CD8-positive, alpha-beta memory T cell (primary cell): ENCODE measurements at regions not wholly inside any gene's neighbourhood (a gene's known extent, or its start where the extent isn't known, plus 50 kb on each side); places are given as distances from the start of the nearest gene placed in this dataset.

Source experiments
- CTCF ChIA-PET: fragments of 350-600 bp; sonication (Branson Sonifier 250); formaldehyde crosslinking; loops from one replicate; lab custom pipeline; 2021; ENCODE audit warnings: antibody characterized with exemption; lab: Charles Lee
- POLR2A ChIA-PET: fragments of 350-600 bp; sonication (Branson Sonifier 250); formaldehyde crosslinking; loops from one replicate; lab custom pipeline; 2021; ENCODE audit warnings: antibody characterized with exemption; lab: Charles Lee
- DNase-seq, 5 donors: peaks; one replicate each; pipeline versions ENCODE4 v3.0.0 to v3.0.0-alpha.2; 2020 to 2022; ENCODE audit warnings: mixed read lengths in 1 of 5
- H3K27ac ChIP-seq: one replicate; pipeline ENCODE4 v1.7.0; 2013; ENCODE audit warnings: low read depth, mild to moderate bottlenecking, low read length, moderate library complexity
- H3K27me3 ChIP-seq: 2 replicates; pipeline ENCODE4 v1.7.0; 2013; ENCODE audit warnings: low read length, mild to moderate bottlenecking; ENCODE audit not compliant: insufficient read depth, poor library complexity, severe bottlenecking
- H3K36me3 ChIP-seq: 2 replicates; pipeline ENCODE4 v1.7.0; 2013; ENCODE audit warnings: mild to moderate bottlenecking, low read length, moderate library complexity; ENCODE audit not compliant: insufficient read depth
- H3K4me1 ChIP-seq: 2 replicates; pipeline ENCODE4 v1.7.0; 2013; ENCODE audit warnings: mild to moderate bottlenecking, low read length, moderate library complexity; ENCODE audit not compliant: insufficient read depth
- H3K4me3 ChIP-seq: 2 replicates; pipeline ENCODE4 v1.7.0; 2013; ENCODE audit warnings: mild to moderate bottlenecking, low read length
- H3K9me3 ChIP-seq: 2 replicates; pipeline ENCODE4 v1.7.0; 2013; ENCODE audit warnings: mild to moderate bottlenecking, low read length
- H3K27ac Mint-ChIP-seq, 8 donors: one replicate each; pipeline ENCODE4 v1.8.0; 2020 to 2021; ENCODE audit warnings: mixed read lengths in 8 of 8, mild to moderate bottlenecking in 6 of 8, inconsistent platforms in 3 of 8, moderate library complexity in 3 of 8
- H3K27me3 Mint-ChIP-seq, 2 donors: one replicate each; pipeline ENCODE4 v1.8.0; 2020 to 2021; ENCODE audit warnings: mixed read lengths in 2 of 2, mild to moderate bottlenecking in 1 of 2, moderate library complexity in 1 of 2
- H3K36me3 Mint-ChIP-seq, 3 donors: one replicate each; pipeline ENCODE4 v1.8.0; 2020 to 2021; ENCODE audit warnings: mixed read lengths in 3 of 3, inconsistent platforms in 1 of 3, mild to moderate bottlenecking in 1 of 3
- H3K4me1 Mint-ChIP-seq, 3 donors: one replicate each; pipeline ENCODE4 v1.8.0; 2020 to 2021; ENCODE audit warnings: mixed read lengths in 3 of 3, inconsistent platforms in 1 of 3, mild to moderate bottlenecking in 1 of 3
- H3K4me3 Mint-ChIP-seq, 7 donors: one replicate each; pipeline ENCODE4 v1.8.0; 2020 to 2021; ENCODE audit warnings: mixed read lengths in 7 of 7, mild to moderate bottlenecking in 6 of 7, moderate library complexity in 4 of 7, inconsistent platforms in 2 of 7
- H3K9me3 Mint-ChIP-seq, 5 donors: one replicate each; pipeline ENCODE4 v1.8.0; 2020 to 2022; ENCODE audit warnings: mixed read lengths in 5 of 5, mild to moderate bottlenecking in 3 of 5, moderate library complexity in 2 of 5, inconsistent platforms in 1 of 5

DNA sequence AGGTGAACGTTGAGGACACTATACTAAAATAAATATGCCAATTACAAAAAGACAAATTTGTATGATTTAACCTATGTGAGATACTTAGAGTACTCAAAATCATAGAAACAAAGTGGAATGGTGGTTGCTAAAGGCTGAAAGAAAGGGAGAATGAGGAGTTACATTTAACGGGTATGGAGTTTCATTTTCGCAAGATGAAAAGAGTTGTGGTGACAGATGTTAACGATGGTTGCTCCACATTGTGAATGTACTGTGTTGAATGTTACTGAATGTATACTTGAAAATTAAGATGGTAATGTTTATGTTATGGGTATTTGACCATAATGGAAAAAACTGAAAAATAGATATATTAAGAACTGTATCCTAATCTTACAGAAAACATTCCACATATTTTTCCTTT is 51.3 kb upstream of the MOCS2 start:
- no peak overlapping the region for H3K27ac ChIP-seq
- Mint-ChIP-seq H3K27ac (no peak overlapping the region), H3K4me3 (no peak overlapping the region), H3K36me3 (no peaks in the 10 kb centered on the region), H3K4me1 (peaks cover 0 to 4% (median 2%) of the 10 kb centered on the region in 3 donors), H3K27me3 (peaks cover 8 to 30% of the 10 kb centered on the region in 2 donors), H3K9me3 (no peaks in the 10 kb centered on the region)
- no peak overlapping the region for H3K4me3 ChIP-seq
- no peaks in the 10 kb centered on the region for H3K27me3 ChIP-seq
- ChIA-PET POLR2A (no interaction called here), CTCF (no interaction called here)
- H3K4me1 ChIP-seq, result no peaks in the 10 kb centered on the region
- DNase-seq, result no peak
- H3K9me3 ChIP-seq, result no peaks in the 10 kb centered on the region
- no peaks in the 10 kb centered on the region for H3K36me3 ChIP-seq

- no peak overlapping the region for H3K4me3 Mint-ChIP-seq
- no peak overlapping the region for H3K27ac Mint-ChIP-seq
- Histone ChIP-seq H3K27ac (no peak overlapping the region), H3K36me3 (no peaks in the 10 kb centered on the region), H3K4me3 (no peak overlapping the region), H3K27me3 (no peaks in the 10 kb centered on the region), H3K4me1 (no peaks in the 10 kb centered on the region), H3K9me3 (no peaks in the 10 kb centered on the region)
- H3K27me3 Mint-ChIP-seq, result peaks cover 6 to 27% of the 10 kb centered on the region in 2 donors
- DNase-seq, result no peak
- POLR2A ChIA-PET, result no interaction called here
- no peaks in the 10 kb centered on the region for H3K36me3 Mint-ChIP-seq
- H3K9me3 Mint-ChIP-seq, result no peaks in the 10 kb centered on the region
- peaks cover 0 to 4% (median 2%) of the 10 kb centered on the region in 3 donors for H3K4me1 Mint-ChIP-seq
- CTCF ChIA-PET, result no interaction called here
Observed at GRCh38 chr5:53161876-53162275, 52.3 kb upstream of the MOCS2 start.

- no peaks in the 10 kb centered on the region for H3K9me3 Mint-ChIP-seq
- peaks cover 0 to 32% of the 10 kb centered on the region in 2 donors for H3K27me3 Mint-ChIP-seq
- no peaks in the 10 kb centered on the region for H3K36me3 Mint-ChIP-seq
- no peak overlapping the region for H3K27ac Mint-ChIP-seq
- peaks cover 0 to 4% (median 2%) of the 10 kb centered on the region in 3 donors for H3K4me1 Mint-ChIP-seq
- no peaks in the 10 kb centered on the region for H3K9me3 ChIP-seq
- no peaks in the 10 kb centered on the region for H3K36me3 ChIP-seq
- H3K4me3 Mint-ChIP-seq, result no peak overlapping the region
- ChIA-PET CTCF (interaction anchor here (1.9 kb wide), 1 partner anchor 12 kb away, joined by 5 read pairs; no protein-coding TSS in a partner anchor), POLR2A (no interaction called here)
- H3K27ac ChIP-seq, result no peak overlapping the region
- no peak for DNase-seq
- H3K4me3 ChIP-seq, result no peak overlapping the region
- no peaks in the 10 kb centered on the region for H3K27me3 ChIP-seq
- H3K4me1 ChIP-seq, result no peaks in the 10 kb centered on the region
Observed at GRCh38 chr5:53164478-53165165, 55.1 kb upstream of the MOCS2 start.

GRCh38 chr5:53165431-53166182 is 56.0 kb upstream of the MOCS2 start:
- no peak overlapping the region for H3K4me3 Mint-ChIP-seq
- CTCF ChIA-PET, result interaction anchor here (1.9 kb wide), 1 partner anchor 13 kb away, joined by 5 read pairs; no protein-coding TSS in a partner anchor
- no peak for DNase-seq
- peaks cover 0 to 29% of the 10 kb centered on the region in 2 donors for H3K27me3 Mint-ChIP-seq
- POLR2A ChIA-PET, result no interaction called here
- no peak overlapping the region for H3K4me3 ChIP-seq
- no peaks in the 10 kb centered on the region for H3K9me3 Mint-ChIP-seq
- H3K4me1 ChIP-seq, result no peaks in the 10 kb centered on the region
- H3K36me3 ChIP-seq, result no peaks in the 10 kb centered on the region
- no peaks in the 10 kb centered on the region for H3K27me3 ChIP-seq
- H3K9me3 ChIP-seq, result no peaks in the 10 kb centered on the region
- no peak overlapping the region for H3K27ac Mint-ChIP-seq
- peaks cover 0 to 3% (median 2%) of the 10 kb centered on the region in 3 donors for H3K4me1 Mint-ChIP-seq
- no peak overlapping the region for H3K27ac ChIP-seq
- no peaks in the 10 kb centered on the region for H3K36me3 Mint-ChIP-seq

DNA sequence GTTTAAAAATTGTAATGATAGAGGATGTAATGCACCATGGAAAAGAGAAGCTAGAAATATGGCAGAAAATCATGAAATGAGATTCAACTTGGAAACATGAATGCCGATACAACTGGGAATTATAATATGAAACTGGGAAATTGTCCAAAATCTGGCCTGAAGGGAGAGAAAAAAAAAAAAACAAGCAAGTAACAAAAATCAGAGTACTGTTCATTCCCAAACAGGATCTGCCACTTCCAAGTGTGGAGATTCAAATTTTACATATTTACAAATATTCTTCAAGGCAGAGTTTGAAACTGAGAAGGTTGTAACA is 56.6 kb upstream of the MOCS2 start:
- no peaks in the 10 kb centered on the region for H3K4me1 ChIP-seq
- no peaks in the 10 kb centered on the region for H3K36me3 ChIP-seq
- Mint-ChIP-seq H3K4me1 (no peaks in the 10 kb centered on the region), H3K27me3 (peaks cover 0 to 28% of the 10 kb centered on the region in 2 donors), H3K36me3 (no peaks in the 10 kb centered on the region), H3K9me3 (no peaks in the 10 kb centered on the region), H3K27ac (no peak overlapping the region), H3K4me3 (no peak overlapping the region)
- H3K27ac ChIP-seq, result no peak overlapping the region
- ChIA-PET POLR2A (no interaction called here), CTCF (no interaction called here)
- no peaks in the 10 kb centered on the region for H3K9me3 ChIP-seq
- no peak overlapping the region for H3K4me3 ChIP-seq
- no peak for DNase-seq
- H3K27me3 ChIP-seq, result no peaks in the 10 kb centered on the region

DNA sequence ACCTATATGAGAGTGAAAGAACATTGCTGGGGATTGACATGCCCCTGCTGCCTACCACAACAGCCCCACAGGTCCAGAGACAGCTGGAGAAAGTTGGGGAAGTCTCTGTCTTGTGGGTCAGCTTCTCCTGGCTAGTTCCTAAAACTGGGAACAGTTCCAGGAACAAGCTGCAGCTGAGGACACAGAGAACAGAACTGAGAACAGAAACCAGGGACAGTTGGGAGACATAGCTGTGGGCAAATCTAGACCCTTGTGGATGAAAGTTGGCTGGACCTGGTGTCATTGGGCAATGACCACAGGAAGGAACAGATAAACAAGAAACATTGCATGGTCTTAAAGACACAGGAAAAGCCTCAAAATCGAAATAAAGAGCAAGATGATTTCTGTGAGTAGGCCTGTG is 58.3 kb upstream of the MOCS2 start:
- no peak overlapping the region for H3K4me3 ChIP-seq
- CTCF ChIA-PET, result no interaction called here
- Mint-ChIP-seq H3K36me3 (no peaks in the 10 kb centered on the region), H3K27ac (no peak overlapping the region), H3K4me1 (no peaks in the 10 kb centered on the region), H3K9me3 (no peaks in the 10 kb centered on the region), H3K27me3 (peaks cover 0 to 28% of the 10 kb centered on the region in 2 donors), H3K4me3 (no peak overlapping the region)
- POLR2A ChIA-PET, result no interaction called here
- no peaks in the 10 kb centered on the region for H3K36me3 ChIP-seq
- H3K4me1 ChIP-seq, result no peaks in the 10 kb centered on the region
- no peaks in the 10 kb centered on the region for H3K9me3 ChIP-seq
- no peak overlapping the region for H3K27ac ChIP-seq
- no peaks in the 10 kb centered on the region for H3K27me3 ChIP-seq
- DNase-seq, result no peak

- no peaks in the 10 kb centered on the region for H3K4me1 Mint-ChIP-seq
- ChIA-PET CTCF (interaction anchor here (0.6 kb wide), 1 partner anchor 1057 kb away, joined by 3 read pairs; no protein-coding TSS in a partner anchor), POLR2A (no interaction called here)
Observed at GRCh38 chr5:53169933-53170332, 60.4 kb upstream of the MOCS2 start.

GRCh38 chr5:53170746-53171349 is 61.3 kb upstream of the MOCS2 start:
- no peak for DNase-seq
- Histone ChIP-seq H3K36me3 (no peaks in the 10 kb centered on the region), H3K9me3 (no peaks in the 10 kb centered on the region), H3K4me1 (no peaks in the 10 kb centered on the region), H3K27ac (no peak overlapping the region), H3K27me3 (no peaks in the 10 kb centered on the region), H3K4me3 (no peak overlapping the region)
- H3K9me3 Mint-ChIP-seq, result peaks cover 0 to 6% (median 0%) of the 10 kb centered on the region in 5 donors
- ChIA-PET POLR2A (no interaction called here), CTCF (interaction anchor here (0.6 to 0.8 kb wide), 2 partner anchors 1009 to 1056 kb away, joined by 3 read pairs; no protein-coding TSS in a partner anchor)
- peaks cover 0 to 44% of the 10 kb centered on the region in 2 donors for H3K27me3 Mint-ChIP-seq
- peak overlapping the region in 1 of 8 donors; percentile 19 for H3K27ac Mint-ChIP-seq
- no peaks in the 10 kb centered on the region for H3K36me3 Mint-ChIP-seq
- H3K4me3 Mint-ChIP-seq, result no peak overlapping the region
- no peaks in the 10 kb centered on the region for H3K4me1 Mint-ChIP-seq

More at GRCh38 chr5:53169933-53170332, 60.4 kb upstream of the MOCS2 start:
- Histone ChIP-seq H3K4me3 (no peak overlapping the region), H3K27ac (no peak overlapping the region), H3K9me3 (no peaks in the 10 kb centered on the region), H3K36me3 (no peaks in the 10 kb centered on the region), H3K27me3 (no peaks in the 10 kb centered on the region), H3K4me1 (no peaks in the 10 kb centered on the region)
- DNase-seq, result no peak
- Mint-ChIP-seq H3K27me3 (peaks cover 0 to 43% of the 10 kb centered on the region in 2 donors), H3K27ac (no peak overlapping the region), H3K4me3 (no peak overlapping the region), H3K36me3 (no peaks in the 10 kb centered on the region), H3K9me3 (no peaks in the 10 kb centered on the region)
